ENCODE measurements at regions not wholly inside any gene's neighbourhood (a gene's known extent, or its start where the extent isn't known, plus 50 kb on each side); places are given as distances from the start of the nearest gene placed in this dataset.
"Not testable (repeated sequence)": the region's sequence is repeated elsewhere in the genome, so short reads cannot be mapped to it uniquely, and the experiment has no call there.

DNA sequence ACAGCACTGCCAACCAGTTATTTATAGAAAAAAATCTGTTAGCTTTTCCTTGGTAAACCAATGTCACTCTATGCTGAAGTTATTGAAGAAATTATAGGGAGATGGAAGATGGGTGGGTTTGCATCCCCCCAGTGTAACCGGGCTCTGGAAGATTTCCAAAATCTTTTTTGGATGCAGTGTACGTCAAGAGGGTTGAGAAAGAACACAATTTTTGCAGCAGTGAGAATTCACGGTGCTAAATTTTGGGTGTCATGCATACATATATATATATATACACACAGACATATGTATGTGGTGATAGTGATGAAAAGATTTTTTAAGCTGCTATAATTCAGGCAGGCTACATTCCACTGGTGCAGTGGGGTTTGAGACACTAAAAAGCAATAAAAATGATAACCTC, 91.4 kb upstream of the MAGI3 start:
- no peak overlapping the region for H3K4me3 ChIP-seq
- no peak for DNase-seq
- H3K27ac ChIP-seq, result no peak overlapping the region
- no peaks in the 10 kb centered on the region for H3K4me1 ChIP-seq
- H3K36me3 ChIP-seq, result no peaks in the 10 kb centered on the region
- no peak for TF ChIP-seq POLR2A (IDR thresholded peaks at IDR 0.05)
- TF ChIP-seq, protein P1, sequence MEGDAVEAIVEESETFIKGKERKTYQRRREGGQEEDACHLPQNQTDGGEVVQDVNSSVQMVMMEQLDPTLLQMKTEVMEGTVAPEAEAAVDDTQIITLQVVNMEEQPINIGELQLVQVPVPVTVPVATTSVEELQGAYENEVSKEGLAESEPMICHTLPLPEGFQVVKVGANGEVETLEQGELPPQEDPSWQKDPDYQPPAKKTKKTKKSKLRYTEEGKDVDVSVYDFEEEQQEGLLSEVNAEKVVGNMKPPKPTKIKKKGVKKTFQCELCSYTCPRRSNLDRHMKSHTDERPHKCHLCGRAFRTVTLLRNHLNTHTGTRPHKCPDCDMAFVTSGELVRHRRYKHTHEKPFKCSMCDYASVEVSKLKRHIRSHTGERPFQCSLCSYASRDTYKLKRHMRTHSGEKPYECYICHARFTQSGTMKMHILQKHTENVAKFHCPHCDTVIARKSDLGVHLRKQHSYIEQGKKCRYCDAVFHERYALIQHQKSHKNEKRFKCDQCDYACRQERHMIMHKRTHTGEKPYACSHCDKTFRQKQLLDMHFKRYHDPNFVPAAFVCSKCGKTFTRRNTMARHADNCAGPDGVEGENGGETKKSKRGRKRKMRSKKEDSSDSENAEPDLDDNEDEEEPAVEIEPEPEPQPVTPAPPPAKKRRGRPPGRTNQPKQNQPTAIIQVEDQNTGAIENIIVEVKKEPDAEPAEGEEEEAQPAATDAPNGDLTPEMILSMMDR (IDR thresholded peaks at IDR 0.05), result no peak
- H3K27me3 ChIP-seq, result no peaks in the 10 kb centered on the region
- no peaks in the 10 kb centered on the region for H3K9me3 ChIP-seq

- no peaks in the 10 kb centered on the region for H3K4me1 ChIP-seq
- no peaks in the 10 kb centered on the region for H3K27me3 ChIP-seq
- no peak for DNase-seq
- TF ChIP-seq, protein P1 (IDR thresholded peaks at IDR 0.05), result no peak
- no peak for TF ChIP-seq POLR2A (IDR thresholded peaks at IDR 0.05)
- no peaks in the 10 kb centered on the region for H3K36me3 ChIP-seq
- no peak overlapping the region for H3K4me3 ChIP-seq
- H3K9me3 ChIP-seq, result no peaks in the 10 kb centered on the region
- no peak overlapping the region for H3K27ac ChIP-seq
Observed at GRCh38 chr1:113302636-113303035, 87.7 kb upstream of the MAGI3 start.

- no peaks in the 10 kb centered on the region for H3K4me1 ChIP-seq
- TF ChIP-seq, protein P1 (IDR thresholded peaks at IDR 0.05), result no peak
- TF ChIP-seq POLR2A (IDR thresholded peaks at IDR 0.05), result no peak
- H3K4me3 ChIP-seq, result no peak overlapping the region
- DNase-seq, result no peak
- no peaks in the 10 kb centered on the region for H3K27me3 ChIP-seq
- H3K36me3 ChIP-seq, result no peaks in the 10 kb centered on the region
- no peaks in the 10 kb centered on the region for H3K9me3 ChIP-seq
- no peak overlapping the region for H3K27ac ChIP-seq
Observed at GRCh38 chr1:113303267-113303666, 87.0 kb upstream of the MAGI3 start.

DNA sequence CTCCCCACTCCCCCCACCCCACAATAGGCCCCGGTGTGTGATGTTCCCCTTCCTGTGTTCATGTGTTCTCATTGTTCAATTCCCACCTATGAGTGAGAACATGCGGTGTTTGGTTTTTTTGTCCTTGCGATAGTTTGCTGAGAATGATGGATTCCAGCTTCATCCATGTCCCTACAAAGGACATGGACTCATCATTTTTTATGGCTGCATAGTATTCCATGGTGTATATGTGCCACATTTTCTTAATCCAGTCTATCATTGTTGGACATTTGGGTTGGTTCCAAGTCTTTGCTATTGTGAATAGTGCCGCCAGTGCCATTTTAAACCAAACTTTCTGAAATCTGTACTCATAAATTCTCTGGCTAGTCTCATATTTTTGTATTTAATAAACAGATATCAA, 85.3 kb upstream of the MAGI3 start:
- not testable (repeated sequence) for H3K27ac ChIP-seq

DNA sequence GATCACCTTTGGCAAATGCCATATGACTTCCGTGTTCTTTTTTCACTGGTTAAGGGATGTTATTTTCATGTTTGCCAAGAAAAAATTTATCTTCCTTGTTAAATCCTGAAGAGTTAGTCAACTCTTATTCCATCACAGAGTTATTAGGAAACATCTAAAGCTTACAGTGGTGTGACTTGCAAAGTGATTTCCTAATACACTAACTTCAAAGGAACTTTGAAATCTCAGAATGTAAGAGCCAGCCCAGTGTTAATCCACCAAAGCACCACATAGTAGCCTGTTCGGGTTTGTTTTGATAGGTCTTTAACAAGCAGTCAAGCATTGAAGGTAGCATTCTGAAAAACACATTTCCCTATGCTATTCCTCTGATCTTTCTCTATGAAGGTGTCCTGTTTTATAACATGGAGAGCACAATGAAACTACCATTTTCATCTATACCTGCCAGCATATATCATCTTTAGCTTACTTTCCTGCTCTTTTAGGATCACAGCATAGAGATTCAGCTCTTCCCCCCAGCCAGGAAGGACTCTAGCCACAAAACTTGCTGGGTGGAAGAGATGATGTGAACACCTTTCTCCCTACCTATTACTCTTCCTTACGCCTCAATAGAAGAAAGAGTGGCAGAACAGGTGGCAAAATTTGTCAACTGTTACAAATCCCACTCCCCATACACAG, 82.4 kb upstream of the MAGI3 start:
- H3K4me1 ChIP-seq, result no peaks in the 10 kb centered on the region
- no peaks in the 10 kb centered on the region for H3K36me3 ChIP-seq
- H3K9me3 ChIP-seq, result no peaks in the 10 kb centered on the region
- no peaks in the 10 kb centered on the region for H3K27me3 ChIP-seq
- TF ChIP-seq, protein P1 (IDR thresholded peaks at IDR 0.05), result no peak
- TF ChIP-seq POLR2A (IDR thresholded peaks at IDR 0.05), result no peak
- no peak overlapping the region for H3K4me3 ChIP-seq
- no peak for DNase-seq
- H3K27ac ChIP-seq, result no peak overlapping the region

More for the DNA sequence above, 85.3 kb upstream of the MAGI3 start:
- not testable (repeated sequence) for H3K27me3 ChIP-seq, H3K36me3 ChIP-seq, H3K4me1 ChIP-seq, H3K4me3 ChIP-seq, DNase-seq, H3K9me3 ChIP-seq

DNA sequence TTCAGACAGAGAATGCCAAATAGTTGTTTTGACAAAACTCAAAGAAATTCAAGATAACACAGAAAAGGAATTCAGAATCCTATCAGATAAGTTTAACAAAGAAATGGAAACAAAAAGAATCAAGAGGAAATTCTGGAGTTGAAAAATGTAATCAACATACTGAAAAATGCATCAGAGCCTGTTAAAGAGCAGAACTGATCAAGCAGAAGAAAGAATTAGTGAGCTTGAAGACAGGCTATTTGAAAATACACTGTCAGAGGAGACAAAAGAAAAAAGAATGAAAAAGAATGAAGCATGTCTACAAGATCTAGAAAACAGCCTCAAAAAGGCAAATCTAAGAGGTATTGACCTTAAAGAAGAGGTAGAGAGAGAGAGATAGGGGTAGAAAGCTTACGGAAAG, 77.7 kb upstream of the MAGI3 start:
- H3K27me3 ChIP-seq, H3K4me3 ChIP-seq, H3K27ac ChIP-seq, H3K4me1 ChIP-seq, H3K9me3 ChIP-seq, DNase-seq, H3K36me3 ChIP-seq: not testable (repeated sequence)

- TF ChIP-seq, protein P1 (IDR thresholded peaks at IDR 0.05), result no peak
- TF ChIP-seq POLR2A (IDR thresholded peaks at IDR 0.05), result no peak
- no peak for DNase-seq
Observed at GRCh38 chr1:113314600-113314999, 75.7 kb upstream of the MAGI3 start.

More at GRCh38 chr1:113314600-113314999, 75.7 kb upstream of the MAGI3 start:
- Histone ChIP-seq H3K4me1 (no peaks in the 10 kb centered on the region), H3K36me3 (no peaks in the 10 kb centered on the region), H3K9me3 (no peaks in the 10 kb centered on the region), H3K4me3 (no peak overlapping the region), H3K27ac (no peak overlapping the region), H3K27me3 (no peaks in the 10 kb centered on the region)

Data from Peyer's patch (tissue), 4 donors.